D721Med (cell line): ENCODE measurements at regions not wholly inside any gene's neighbourhood (a gene's known extent, or its start where the extent isn't known, plus 50 kb on each side); places are given as distances from the start of the nearest gene placed in this dataset.

ENCODE experiments used
- DNase-seq: peaks from one replicate; pipeline ENCODE4 v3.0.0; 2011; ENCODE audit warnings: low spot score; ENCODE audit not compliant: insufficient read length
- FAIRE-seq: peaks from 2 replicates; lab custom pipeline; 2011; peaks lifted over from hg19 to GRCh38; lab: Jason Lieb, UNC
- TF ChIP-seq, protein P1 (sequence below): IDR thresholded peaks from 2 replicates; pipeline ENCODE4 v1.5.1; 2012; ENCODE audit warnings: mild to moderate bottlenecking, control low read depth; ENCODE audit not compliant: insufficient read depth; ENCODE audit errors: missing control alignments

DNA sequence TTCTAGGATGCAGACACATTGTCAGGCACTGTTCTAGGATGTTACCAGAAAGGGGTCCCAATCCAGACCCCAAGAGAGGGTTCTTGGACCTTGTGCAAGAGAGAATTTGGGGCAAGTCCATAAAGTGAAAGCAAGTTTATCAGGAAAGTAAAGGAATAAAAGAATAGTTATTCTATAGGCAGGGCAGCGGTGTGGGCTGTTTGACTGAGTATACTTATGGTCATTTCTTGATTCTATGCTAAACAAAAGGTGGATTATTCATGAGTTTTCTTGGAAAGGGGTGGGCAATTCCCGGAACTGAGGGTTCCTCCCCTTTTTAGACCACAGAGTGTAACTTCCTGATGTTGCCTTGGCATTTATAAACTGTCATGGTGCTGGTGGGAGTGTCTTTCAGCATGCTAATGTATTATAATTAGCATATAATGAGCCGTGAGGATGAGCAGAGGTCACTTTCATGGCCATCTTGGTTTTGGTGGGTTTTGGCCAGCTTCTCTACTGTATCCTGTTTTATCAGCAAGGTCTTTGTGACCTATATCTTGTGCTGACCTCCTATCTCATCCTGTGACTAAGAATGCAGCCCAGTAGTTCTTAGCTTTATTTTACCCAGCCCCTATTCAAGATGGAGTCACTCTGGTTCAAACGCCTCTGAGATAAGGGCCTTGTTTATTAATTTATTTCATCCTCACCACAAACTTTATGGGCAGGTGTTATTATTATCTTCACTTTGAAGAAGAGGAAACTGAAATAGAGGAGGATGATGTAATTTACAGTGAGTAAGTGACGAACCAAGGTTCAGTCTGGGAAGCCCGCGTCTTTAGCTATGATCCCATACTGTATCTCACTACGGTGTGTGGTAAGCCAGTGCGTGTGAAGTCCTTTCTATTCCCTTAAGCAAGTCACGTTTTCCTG lies 186.0 kb upstream of the KLF4 start:
- DNase-seq (no peak), FAIRE-seq (no peak)
- TF ChIP-seq, protein P1, sequence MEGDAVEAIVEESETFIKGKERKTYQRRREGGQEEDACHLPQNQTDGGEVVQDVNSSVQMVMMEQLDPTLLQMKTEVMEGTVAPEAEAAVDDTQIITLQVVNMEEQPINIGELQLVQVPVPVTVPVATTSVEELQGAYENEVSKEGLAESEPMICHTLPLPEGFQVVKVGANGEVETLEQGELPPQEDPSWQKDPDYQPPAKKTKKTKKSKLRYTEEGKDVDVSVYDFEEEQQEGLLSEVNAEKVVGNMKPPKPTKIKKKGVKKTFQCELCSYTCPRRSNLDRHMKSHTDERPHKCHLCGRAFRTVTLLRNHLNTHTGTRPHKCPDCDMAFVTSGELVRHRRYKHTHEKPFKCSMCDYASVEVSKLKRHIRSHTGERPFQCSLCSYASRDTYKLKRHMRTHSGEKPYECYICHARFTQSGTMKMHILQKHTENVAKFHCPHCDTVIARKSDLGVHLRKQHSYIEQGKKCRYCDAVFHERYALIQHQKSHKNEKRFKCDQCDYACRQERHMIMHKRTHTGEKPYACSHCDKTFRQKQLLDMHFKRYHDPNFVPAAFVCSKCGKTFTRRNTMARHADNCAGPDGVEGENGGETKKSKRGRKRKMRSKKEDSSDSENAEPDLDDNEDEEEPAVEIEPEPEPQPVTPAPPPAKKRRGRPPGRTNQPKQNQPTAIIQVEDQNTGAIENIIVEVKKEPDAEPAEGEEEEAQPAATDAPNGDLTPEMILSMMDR: no peak

DNA sequence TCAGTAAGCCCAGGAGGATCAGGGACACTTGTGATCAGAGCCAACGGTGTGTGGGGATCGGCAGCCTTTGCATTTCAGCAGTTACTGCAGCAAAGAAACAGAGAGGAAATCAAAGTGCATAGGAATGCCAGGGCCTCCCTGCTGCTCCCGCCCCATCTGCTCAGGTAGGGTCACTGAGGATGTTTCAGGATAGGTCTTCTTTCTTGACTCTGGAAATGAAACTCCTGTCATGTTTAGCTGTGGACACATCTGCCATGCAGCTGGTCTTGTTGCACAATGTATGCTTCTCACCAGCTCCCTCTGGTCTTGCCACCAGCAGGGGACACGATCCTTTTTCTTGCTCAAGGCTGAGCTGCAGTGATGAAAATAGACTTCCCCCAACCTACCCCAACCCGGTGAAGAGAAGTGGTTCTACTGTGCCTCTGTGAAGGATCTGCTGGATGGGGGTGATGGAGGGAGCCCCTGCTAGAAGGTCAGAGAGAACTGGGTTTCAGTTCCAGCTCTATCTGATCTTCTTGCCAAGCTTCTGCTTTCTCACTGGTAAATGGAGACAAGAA lies 185.2 kb upstream of the KLF4 start:
- DNase-seq: no peak
- no peak for FAIRE-seq
- TF ChIP-seq, protein P1: no peak

DNA sequence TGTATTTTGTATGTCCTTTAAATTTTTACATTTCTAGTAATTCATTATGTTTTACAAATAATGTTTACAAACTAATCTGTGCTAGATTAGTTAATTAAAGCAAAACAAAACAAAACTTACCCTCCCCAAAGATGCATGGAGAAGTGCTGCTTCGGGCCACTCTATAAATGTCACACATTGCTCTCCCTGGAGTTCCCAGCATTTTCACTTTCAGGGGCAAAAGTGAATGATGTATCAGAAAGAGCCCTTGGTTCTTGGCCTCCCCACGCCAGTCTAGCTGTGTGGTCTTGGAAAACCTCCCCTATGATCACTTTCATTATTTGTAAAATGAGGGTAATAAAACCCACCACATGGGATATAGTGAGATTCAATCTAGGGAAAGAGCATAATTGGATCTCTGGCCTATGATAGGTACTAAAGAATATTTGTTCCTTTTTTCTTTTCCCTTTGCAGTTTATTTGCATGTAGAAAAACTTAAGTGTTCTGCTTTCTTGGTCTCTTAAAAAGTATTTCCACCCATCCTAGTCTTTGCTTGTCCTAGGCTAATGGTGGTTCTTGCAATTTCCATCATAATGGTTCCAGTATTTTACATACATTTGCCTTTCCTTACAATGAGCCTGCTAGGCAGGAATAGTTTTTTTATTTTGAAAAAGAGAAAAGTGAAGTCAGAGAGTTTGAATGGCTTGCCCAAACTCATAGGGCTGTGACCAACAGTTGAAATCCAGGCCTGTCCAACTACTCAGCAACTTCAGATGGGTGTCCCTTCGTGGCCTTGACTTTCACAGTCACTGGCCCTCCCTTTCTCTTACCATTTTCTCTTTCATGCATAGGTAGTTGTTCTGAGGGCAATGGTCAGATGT lies 184.5 kb upstream of the KLF4 start:
- DNase-seq (no peak), FAIRE-seq (no peak)
- TF ChIP-seq, protein P1: no peak

DNA sequence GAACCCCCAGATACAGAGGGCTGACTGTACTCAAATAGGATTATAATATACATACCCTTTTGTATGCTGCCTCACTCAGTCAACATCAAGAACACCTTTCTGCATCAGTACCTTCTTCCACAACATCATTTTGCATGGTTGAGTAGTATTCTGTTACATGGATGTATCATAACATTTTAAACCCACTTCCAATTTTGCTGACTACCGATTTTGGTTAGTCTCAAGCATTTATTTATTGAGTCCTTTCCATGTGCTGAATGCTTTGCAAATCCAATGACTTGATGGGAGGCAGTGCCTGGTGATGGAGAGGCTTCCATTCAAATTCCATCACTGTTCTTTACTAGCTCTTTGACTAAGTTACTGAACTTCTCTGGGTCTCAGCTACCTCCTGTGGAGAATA lies 182.0 kb upstream of the KLF4 start:
- TF ChIP-seq, protein P1: no peak
- DNase-seq (no peak), FAIRE-seq (no peak)

DNA sequence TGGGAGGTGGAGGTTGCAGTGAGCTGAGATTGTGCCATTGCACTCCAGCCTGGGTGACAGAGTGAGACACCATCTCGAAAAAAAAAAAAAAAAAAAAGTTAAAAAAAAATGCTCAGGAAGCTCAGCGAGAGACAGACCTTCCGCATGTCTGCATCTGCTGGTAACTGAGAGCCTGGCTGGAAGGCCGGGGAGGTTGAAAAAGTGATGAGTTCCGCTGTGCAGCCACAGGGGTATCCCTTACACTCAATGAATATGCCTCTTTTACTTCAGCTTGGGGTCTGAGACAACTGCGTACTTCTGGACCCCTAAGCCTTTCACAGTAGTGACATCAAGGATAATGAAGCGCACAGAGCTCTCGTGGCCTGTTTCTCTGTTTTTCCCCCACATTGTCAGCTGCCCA lies 179.9 kb upstream of the KLF4 start:
- TF ChIP-seq, protein P1: no peak
- DNase-seq (no peak), FAIRE-seq (no peak)

DNA sequence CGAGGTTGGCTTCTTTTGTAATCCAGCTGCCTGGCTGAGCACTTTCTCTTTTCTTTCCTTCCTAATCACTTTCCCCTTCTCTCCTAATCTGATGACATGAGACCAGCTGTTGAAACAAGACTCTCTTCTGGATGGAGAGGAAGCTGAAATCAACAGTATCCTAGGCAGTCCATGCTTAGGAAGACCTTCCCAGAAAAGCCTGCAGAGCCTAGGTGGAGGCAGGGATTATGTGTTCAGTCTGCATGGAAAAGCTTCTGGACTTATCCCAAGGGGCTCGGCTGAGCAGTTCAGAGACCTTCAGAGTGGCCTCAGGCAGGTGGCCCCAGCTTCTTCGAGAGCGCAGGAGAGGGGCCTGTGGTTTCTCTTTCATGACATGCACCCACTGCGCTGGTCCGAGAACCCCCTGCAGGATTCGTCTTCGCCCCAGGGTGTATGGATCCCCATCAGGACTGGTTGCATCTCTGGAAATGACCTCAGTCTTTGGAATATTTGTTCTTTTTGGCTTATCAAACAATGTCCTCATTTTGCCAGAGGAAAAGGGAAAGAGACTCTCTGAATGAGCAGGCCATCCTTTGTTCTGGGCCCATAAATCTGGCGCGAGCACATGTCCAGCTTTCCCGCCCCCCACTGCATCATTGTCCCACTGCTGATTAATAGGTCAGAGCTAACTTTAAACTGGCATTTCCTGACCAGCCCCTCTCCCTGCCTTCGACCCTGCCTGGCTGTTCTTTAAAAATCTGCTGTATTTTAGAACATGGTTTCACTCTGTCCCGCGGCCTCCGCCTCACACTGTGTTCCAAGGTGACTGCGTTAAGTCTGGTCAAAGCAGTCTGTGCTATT lies 177.9 kb upstream of the KLF4 start:
- DNase-seq (no peak), FAIRE-seq (no peak)
- TF ChIP-seq, protein P1: no peak
